ENCODE measurements at regions not wholly inside any gene's neighbourhood (a gene's known extent, or its start where the extent isn't known, plus 50 kb on each side); places are given as distances from the start of the nearest gene placed in this dataset.

GRCh38 chr18:38619129-38619528 lies 1053.5 kb upstream of the CELF4 start:
- H3K79me2 ChIP-seq (ENCODE audit: insufficient read depth, low read length), result no peaks in the 10 kb centered on the region
- no peak overlapping the region for H2AFZ ChIP-seq (ENCODE audit: low read depth, low read length, severe bottlenecking)
- no peaks in the 10 kb centered on the region for H3F3A ChIP-seq (ENCODE audit: insufficient read depth)
- H3K27me3 ChIP-seq (ENCODE audit: low read length), result no peaks in the 10 kb centered on the region
- H3K9me3 ChIP-seq (ENCODE audit: insufficient read depth, low read length), result no peaks in the 10 kb centered on the region
- TF ChIP-seq, protein P1, sequence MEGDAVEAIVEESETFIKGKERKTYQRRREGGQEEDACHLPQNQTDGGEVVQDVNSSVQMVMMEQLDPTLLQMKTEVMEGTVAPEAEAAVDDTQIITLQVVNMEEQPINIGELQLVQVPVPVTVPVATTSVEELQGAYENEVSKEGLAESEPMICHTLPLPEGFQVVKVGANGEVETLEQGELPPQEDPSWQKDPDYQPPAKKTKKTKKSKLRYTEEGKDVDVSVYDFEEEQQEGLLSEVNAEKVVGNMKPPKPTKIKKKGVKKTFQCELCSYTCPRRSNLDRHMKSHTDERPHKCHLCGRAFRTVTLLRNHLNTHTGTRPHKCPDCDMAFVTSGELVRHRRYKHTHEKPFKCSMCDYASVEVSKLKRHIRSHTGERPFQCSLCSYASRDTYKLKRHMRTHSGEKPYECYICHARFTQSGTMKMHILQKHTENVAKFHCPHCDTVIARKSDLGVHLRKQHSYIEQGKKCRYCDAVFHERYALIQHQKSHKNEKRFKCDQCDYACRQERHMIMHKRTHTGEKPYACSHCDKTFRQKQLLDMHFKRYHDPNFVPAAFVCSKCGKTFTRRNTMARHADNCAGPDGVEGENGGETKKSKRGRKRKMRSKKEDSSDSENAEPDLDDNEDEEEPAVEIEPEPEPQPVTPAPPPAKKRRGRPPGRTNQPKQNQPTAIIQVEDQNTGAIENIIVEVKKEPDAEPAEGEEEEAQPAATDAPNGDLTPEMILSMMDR (IDR thresholded peaks at IDR 0.05; ENCODE audit: insufficient read depth, low read length, poor library complexity, severe bottlenecking), result no peak
- TF ChIP-seq EZH2phosphoT487 (conservative IDR thresholded peaks at IDR 0.05; ENCODE audit: low read length), result no peak
- no peak overlapping the region for H3K27ac ChIP-seq (ENCODE audit: low read depth, low read length)
- no peaks in the 10 kb centered on the region for H3K36me3 ChIP-seq (ENCODE audit: low read length)
- H3K9ac ChIP-seq (ENCODE audit: low read length), result no peak overlapping the region
- H3K4me3 ChIP-seq (ENCODE audit: insufficient read depth, low read length, poor library complexity, severe bottlenecking), result no peak overlapping the region
- H3K4me2 ChIP-seq (ENCODE audit: low read depth, low read length, poor library complexity, severe bottlenecking), result no peak overlapping the region
- no peaks in the 10 kb centered on the region for H4K20me1 ChIP-seq (ENCODE audit: low read depth, low read length)
- H3K9me2 ChIP-seq (replicated peaks; ENCODE audit: insufficient read depth, low read length), result no peaks in the 10 kb centered on the region

DNA sequence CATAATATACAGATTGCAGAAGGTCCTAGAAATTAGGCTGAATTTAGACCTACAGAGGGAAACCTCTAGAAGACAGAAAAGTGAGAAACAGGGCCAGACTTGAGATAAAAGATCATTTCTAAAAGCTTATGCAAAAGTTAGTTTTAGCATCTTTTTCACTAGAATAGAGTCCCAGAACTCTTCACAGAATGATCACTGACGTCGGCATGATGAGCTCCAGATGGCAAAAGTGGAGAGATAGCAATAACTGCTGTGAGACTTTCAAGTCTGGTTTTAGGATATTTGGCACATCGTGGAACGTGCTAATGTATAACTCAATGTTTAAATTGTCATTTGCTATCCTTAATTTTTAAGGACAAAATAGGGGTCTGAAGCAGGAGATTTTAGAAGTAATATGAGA lies 1050.7 kb upstream of the CELF4 start:
- no peaks in the 10 kb centered on the region for H3F3A ChIP-seq (ENCODE audit: insufficient read depth)
- H3K4me3 ChIP-seq (ENCODE audit: insufficient read depth, low read length, poor library complexity, severe bottlenecking), result no peak overlapping the region
- H4K20me1 ChIP-seq (ENCODE audit: low read depth, low read length), result no peaks in the 10 kb centered on the region
- H2AFZ ChIP-seq (ENCODE audit: low read depth, low read length, severe bottlenecking), result no peak overlapping the region
- no peaks in the 10 kb centered on the region for H3K27me3 ChIP-seq (ENCODE audit: low read length)
- TF ChIP-seq, protein P1 (IDR thresholded peaks at IDR 0.05; ENCODE audit: insufficient read depth, low read length, poor library complexity, severe bottlenecking), result no peak
- no peak for TF ChIP-seq EZH2phosphoT487 (conservative IDR thresholded peaks at IDR 0.05; ENCODE audit: low read length)
- H3K9me3 ChIP-seq (ENCODE audit: insufficient read depth, low read length), result no peaks in the 10 kb centered on the region
- H3K79me2 ChIP-seq (ENCODE audit: insufficient read depth, low read length), result no peaks in the 10 kb centered on the region
- H3K4me2 ChIP-seq (ENCODE audit: low read depth, low read length, poor library complexity, severe bottlenecking), result no peak overlapping the region
- no peaks in the 10 kb centered on the region for H3K36me3 ChIP-seq (ENCODE audit: low read length)
- no peaks in the 10 kb centered on the region for H3K9me2 ChIP-seq (replicated peaks; ENCODE audit: insufficient read depth, low read length)
- no peak overlapping the region for H3K27ac ChIP-seq (ENCODE audit: low read depth, low read length)
- H3K9ac ChIP-seq (ENCODE audit: low read length), result no peak overlapping the region

DNA sequence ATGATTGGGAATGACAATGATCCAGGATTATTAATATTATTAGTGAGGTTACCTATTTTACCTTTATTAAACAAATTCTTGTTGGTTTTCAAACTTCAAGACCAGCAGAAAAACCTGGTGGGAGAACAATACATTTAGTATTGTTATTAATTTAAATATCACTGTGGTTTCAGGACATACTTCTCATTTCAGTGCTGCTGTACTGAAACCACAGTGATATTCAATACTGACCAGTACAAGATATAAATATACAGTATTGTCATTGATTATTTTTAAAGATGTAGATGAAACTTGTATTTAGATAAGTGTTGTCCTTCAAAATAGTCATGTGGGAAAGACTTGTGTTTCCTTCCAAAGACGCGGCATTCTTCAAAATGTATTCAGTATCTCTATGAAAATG lies 1047.3 kb upstream of the CELF4 start:
- Histone ChIP-seq H3K27ac (ENCODE audit: low read depth, low read length) (no peak overlapping the region), H3K9me3 (ENCODE audit: insufficient read depth, low read length) (no peaks in the 10 kb centered on the region), H3K4me2 (ENCODE audit: low read depth, low read length, poor library complexity, severe bottlenecking) (no peak overlapping the region), H3K79me2 (ENCODE audit: insufficient read depth, low read length) (no peaks in the 10 kb centered on the region), H3F3A (ENCODE audit: insufficient read depth) (no peaks in the 10 kb centered on the region), H2AFZ (ENCODE audit: low read depth, low read length, severe bottlenecking) (no peak overlapping the region), H3K27me3 (ENCODE audit: low read length) (no peaks in the 10 kb centered on the region), H3K4me3 (ENCODE audit: insufficient read depth, low read length, poor library complexity, severe bottlenecking) (no peak overlapping the region), H3K9ac (ENCODE audit: low read length) (no peak overlapping the region), H4K20me1 (ENCODE audit: low read depth, low read length) (no peaks in the 10 kb centered on the region), H3K9me2 (replicated peaks; ENCODE audit: insufficient read depth, low read length) (no peaks in the 10 kb centered on the region), H3K36me3 (ENCODE audit: low read length) (no peaks in the 10 kb centered on the region)
- TF ChIP-seq, protein P1 (IDR thresholded peaks at IDR 0.05; ENCODE audit: insufficient read depth, low read length, poor library complexity, severe bottlenecking), result no peak
- no peak for TF ChIP-seq EZH2phosphoT487 (conservative IDR thresholded peaks at IDR 0.05; ENCODE audit: low read length)

Measured in SU-DHL-6 (cell line).